KOPT-K1 (cell line): ENCODE measurements at regions not wholly inside any gene's neighbourhood (a gene's known extent, or its start where the extent isn't known, plus 50 kb on each side); places are given as distances from the start of the nearest gene placed in this dataset.
"Not testable (repeated sequence)": the region's sequence is repeated elsewhere in the genome, so short reads cannot be mapped to it uniquely, and the experiment has no call there.

ENCODE experiments used
- H3K27ac ChIP-seq: fragments of 200-600 bp; sonication (generic); 2 replicates; pipeline ENCODE4 v1.5.1; 2016; ENCODE audit warnings: antibody characterized with exemption, mild to moderate bottlenecking, low read depth, low read length; ENCODE audit not compliant: poor library complexity, severe bottlenecking
- H3K36me3 ChIP-seq: fragments of 200-600 bp; sonication (generic); 2 replicates; pipeline ENCODE4 v1.5.1; 2017; ENCODE audit warnings: antibody characterized with exemption, mild to moderate bottlenecking, low read length, moderate library complexity; ENCODE audit not compliant: insufficient read depth
- H3K9me3 ChIP-seq: fragments of 200-600 bp; sonication (generic); 2 replicates; pipeline ENCODE4 v1.5.1; 2017; ENCODE audit warnings: antibody characterized with exemption, low read length, mild to moderate bottlenecking; ENCODE audit not compliant: insufficient read depth, poor library complexity, severe bottlenecking

GRCh38 chr15:75121491-75121890 is 80.2 kb upstream of the C15orf39 start:
- no peak overlapping the region for H3K27ac ChIP-seq
- H3K36me3 ChIP-seq: no peaks in the 10 kb centered on the region
- H3K9me3 ChIP-seq: peaks cover 8% of the 10 kb centered on the region

GRCh38 chr15:75123395-75123794 is 78.3 kb upstream of the C15orf39 start:
- Histone ChIP-seq H3K27ac (no peak overlapping the region), H3K36me3 (no peaks in the 10 kb centered on the region), H3K9me3 (no peaks in the 10 kb centered on the region)

- not testable (repeated sequence) for H3K36me3 ChIP-seq, H3K27ac ChIP-seq, H3K9me3 ChIP-seq
Observed at GRCh38 chr15:75124278-75124677, 77.4 kb upstream of the C15orf39 start.

GRCh38 chr15:75125935-75126334 is 75.7 kb upstream of the C15orf39 start:
- Histone ChIP-seq H3K9me3 (no peaks in the 10 kb centered on the region), H3K27ac (no peak overlapping the region), H3K36me3 (no peaks in the 10 kb centered on the region)

GRCh38 chr15:75126864-75127580 is 74.7 kb upstream of the C15orf39 start:
- Histone ChIP-seq H3K36me3 (no peaks in the 10 kb centered on the region), H3K27ac (no peak overlapping the region), H3K9me3 (no peaks in the 10 kb centered on the region)

- no peaks in the 10 kb centered on the region for H3K36me3 ChIP-seq
- no peak overlapping the region for H3K27ac ChIP-seq
- H3K9me3 ChIP-seq: no peaks in the 10 kb centered on the region
Observed at GRCh38 chr15:75129788-75130187, 71.9 kb upstream of the C15orf39 start.

GRCh38 chr15:75131269-75131643 is 70.4 kb upstream of the C15orf39 start:
- no peaks in the 10 kb centered on the region for H3K9me3 ChIP-seq
- H3K36me3 ChIP-seq: no peaks in the 10 kb centered on the region
- H3K27ac ChIP-seq: no peak overlapping the region

GRCh38 chr15:75134748-75135147 is 66.9 kb upstream of the C15orf39 start:
- H3K36me3 ChIP-seq: no peaks in the 10 kb centered on the region
- no peaks in the 10 kb centered on the region for H3K9me3 ChIP-seq
- no peak overlapping the region for H3K27ac ChIP-seq

- Histone ChIP-seq H3K27ac (no peak overlapping the region), H3K9me3 (peaks cover 3% of the 10 kb centered on the region), H3K36me3 (no peaks in the 10 kb centered on the region)
Observed at GRCh38 chr15:75136118-75136517, 65.6 kb upstream of the C15orf39 start.

- Histone ChIP-seq H3K36me3 (no peaks in the 10 kb centered on the region), H3K9me3 (peaks cover 7% of the 10 kb centered on the region), H3K27ac (no peak overlapping the region)
Observed at GRCh38 chr15:75136758-75137157, 64.9 kb upstream of the C15orf39 start.

- H3K9me3 ChIP-seq: peaks cover 22% of the 10 kb centered on the region
- no peaks in the 10 kb centered on the region for H3K36me3 ChIP-seq
- no peak overlapping the region for H3K27ac ChIP-seq
Observed at GRCh38 chr15:75138016-75138999, 63.4 kb upstream of the C15orf39 start.

GRCh38 chr15:75140080-75140879 is 61.4 kb upstream of the C15orf39 start:
- Histone ChIP-seq H3K27ac (no peak overlapping the region), H3K9me3 (peaks cover 42% of the 10 kb centered on the region), H3K36me3 (no peaks in the 10 kb centered on the region)

GRCh38 chr15:75142499-75142898 is 59.2 kb upstream of the C15orf39 start:
- Histone ChIP-seq H3K9me3 (peaks cover 56% of the 10 kb centered on the region), H3K36me3 (no peaks in the 10 kb centered on the region), H3K27ac (no peak overlapping the region)

GRCh38 chr15:75143738-75144334 is 57.8 kb upstream of the C15orf39 start:
- Histone ChIP-seq H3K27ac (no peak overlapping the region), H3K9me3 (peaks cover 67% of the 10 kb centered on the region)

More at GRCh38 chr15:75143738-75144334, 57.8 kb upstream of the C15orf39 start:
- no peaks in the 10 kb centered on the region for H3K36me3 ChIP-seq
